ENCODE measurements at regions not wholly inside any gene's neighbourhood (a gene's known extent, or its start where the extent isn't known, plus 50 kb on each side); places are given as distances from the start of the nearest gene placed in this dataset.

DNA sequence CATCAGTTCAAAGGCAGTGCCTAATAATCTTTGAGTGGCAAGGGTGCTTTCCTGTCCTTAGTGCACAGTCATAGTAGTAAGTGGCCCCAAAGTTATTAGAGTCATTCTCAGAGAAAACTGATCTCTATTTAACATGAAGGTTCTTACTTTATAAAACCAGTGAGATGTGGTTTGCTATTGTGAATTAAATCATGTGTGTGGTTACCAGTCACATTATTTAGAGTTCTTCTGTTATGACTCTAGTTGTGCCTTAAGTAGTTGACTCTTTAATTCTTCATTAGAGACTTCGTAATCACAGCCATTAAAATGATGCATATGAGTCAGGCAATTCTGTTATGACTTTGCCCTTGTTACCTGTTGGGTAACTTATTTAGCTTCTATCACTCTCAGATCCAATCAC lies 1392.9 kb upstream of the ACVR2A start:
- intact Hi-C loops (cut with DNase I): no loop called here
- Histone ChIP-seq H3K4me1 (ENCODE audit: control insufficient read depth in 1 of 2, insufficient read depth in 2 of 2, low read length in 2 of 2) (no peaks in the 10 kb centered on the region), H3K36me3 (ENCODE audit: control insufficient read depth in 1 of 2, insufficient read depth in 2 of 2, low read length in 1 of 2) (no peaks in the 10 kb centered on the region), H3K27me3 (ENCODE audit: control insufficient read depth in 1 of 2, insufficient read depth in 2 of 2, low read length in 1 of 2) (no peaks in the 10 kb centered on the region), H3K4me3 (ENCODE audit: low read length in 2 of 2) (no peak overlapping the region), H3K27ac (ENCODE audit: low read depth in 1 of 2, low read length in 2 of 2) (no peak overlapping the region), H3K9me3 (ENCODE audit: control insufficient read depth, low read length) (no peaks in the 10 kb centered on the region)
- DNase-seq: no peak
- ATAC-seq (ENCODE audit: low FRiP score): no peak
- 89 to 96% methylated on average over 1 of the region's 1 CpG for WGBS, 2 donors

GRCh38 chr2:146450131-146450530 lies 1394.7 kb upstream of the ACVR2A start:
- 81 to 85% methylated on average over 2 of the region's 2 CpGs for WGBS, 2 donors

DNA sequence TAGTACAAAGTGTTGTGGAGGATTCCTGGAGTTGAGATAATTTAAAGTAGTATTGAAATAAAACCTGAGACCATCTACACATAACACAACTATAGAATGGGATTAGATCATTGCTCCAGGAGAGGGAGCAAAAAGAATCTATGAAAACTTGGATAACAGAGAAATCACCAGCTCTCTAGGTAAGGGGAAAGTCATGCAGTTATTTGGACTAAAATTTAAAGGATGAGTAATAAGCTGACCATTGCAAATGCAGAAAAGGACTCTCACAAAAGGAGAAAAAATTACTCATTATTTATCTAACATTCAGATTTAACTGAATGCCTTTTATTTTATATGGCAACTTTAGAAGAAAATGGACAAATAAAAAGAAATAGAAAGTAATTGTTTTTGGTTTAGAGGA lies 1399.8 kb upstream of the ACVR2A start:
- H3K4me1 ChIP-seq (ENCODE audit: control insufficient read depth in 1 of 2, insufficient read depth in 2 of 2, low read length in 2 of 2): no peaks in the 10 kb centered on the region
- DNase-seq (no peak), ATAC-seq (ENCODE audit: low FRiP score) (no peak)
- no peaks in the 10 kb centered on the region for H3K27me3 ChIP-seq (ENCODE audit: control insufficient read depth in 1 of 2, insufficient read depth in 2 of 2, low read length in 1 of 2)
- no peak overlapping the region for H3K27ac ChIP-seq (ENCODE audit: low read depth in 1 of 2, low read length in 2 of 2)
- no peaks in the 10 kb centered on the region for H3K9me3 ChIP-seq (ENCODE audit: control insufficient read depth, low read length)
- H3K4me3 ChIP-seq (ENCODE audit: low read length in 2 of 2): no peak overlapping the region
- intact Hi-C loops (cut with DNase I): no loop called here
- no peaks in the 10 kb centered on the region for H3K36me3 ChIP-seq (ENCODE audit: control insufficient read depth in 1 of 2, insufficient read depth in 2 of 2, low read length in 1 of 2)

More at GRCh38 chr2:146450131-146450530, 1394.7 kb upstream of the ACVR2A start:
- Histone ChIP-seq H3K9me3 (ENCODE audit: control insufficient read depth, low read length) (no peaks in the 10 kb centered on the region), H3K36me3 (ENCODE audit: control insufficient read depth in 1 of 2, insufficient read depth in 2 of 2, low read length in 1 of 2) (no peaks in the 10 kb centered on the region), H3K27ac (ENCODE audit: low read depth in 1 of 2, low read length in 2 of 2) (no peak overlapping the region), H3K4me1 (ENCODE audit: control insufficient read depth in 1 of 2, insufficient read depth in 2 of 2, low read length in 2 of 2) (no peaks in the 10 kb centered on the region), H3K27me3 (ENCODE audit: control insufficient read depth in 1 of 2, insufficient read depth in 2 of 2, low read length in 1 of 2) (no peaks in the 10 kb centered on the region), H3K4me3 (ENCODE audit: low read length in 2 of 2) (no peak overlapping the region)
- ATAC-seq (ENCODE audit: low FRiP score) (no peak), DNase-seq (no peak)
- intact Hi-C loops (cut with DNase I): no loop called here

- no peaks in the 10 kb centered on the region for H3K9me3 ChIP-seq (ENCODE audit: control insufficient read depth, low read length)
- H3K27me3 ChIP-seq (ENCODE audit: control insufficient read depth in 1 of 2, insufficient read depth in 2 of 2, low read length in 1 of 2): no peaks in the 10 kb centered on the region
- ATAC-seq (ENCODE audit: low FRiP score) (no peak), DNase-seq (no peak)
- intact Hi-C loops (cut with DNase I): no loop called here
- H3K4me3 ChIP-seq (ENCODE audit: low read length in 2 of 2): no peak overlapping the region
- H3K4me1 ChIP-seq (ENCODE audit: control insufficient read depth in 1 of 2, insufficient read depth in 2 of 2, low read length in 2 of 2): no peaks in the 10 kb centered on the region
- no peaks in the 10 kb centered on the region for H3K36me3 ChIP-seq (ENCODE audit: control insufficient read depth in 1 of 2, insufficient read depth in 2 of 2, low read length in 1 of 2)
- no peak overlapping the region for H3K27ac ChIP-seq (ENCODE audit: low read depth in 1 of 2, low read length in 2 of 2)
Measured at GRCh38 chr2:146444085-146444484, 1400.7 kb upstream of the ACVR2A start.

DNA sequence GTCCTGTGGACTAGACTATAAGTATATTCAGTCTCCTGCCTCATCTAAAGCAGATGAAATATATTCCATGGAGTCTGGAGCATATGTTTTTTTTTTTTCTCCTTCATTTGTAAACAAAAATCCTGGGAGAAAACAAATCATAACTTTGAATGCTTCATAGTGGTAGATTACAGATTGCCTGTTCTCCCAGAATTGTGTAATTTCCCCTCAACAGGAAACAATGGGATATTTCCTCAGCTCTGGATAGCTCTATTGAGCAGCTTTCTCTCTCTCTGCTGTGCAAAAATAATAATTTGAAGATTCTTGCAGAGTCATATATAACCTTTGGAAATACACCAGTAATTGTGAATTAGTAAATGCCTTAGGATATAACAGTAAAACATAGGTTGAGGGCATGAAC lies 1406.6 kb upstream of the ACVR2A start:
- Histone ChIP-seq H3K36me3 (ENCODE audit: control insufficient read depth in 1 of 2, insufficient read depth in 2 of 2, low read length in 1 of 2) (no peaks in the 10 kb centered on the region), H3K27ac (ENCODE audit: low read depth in 1 of 2, low read length in 2 of 2) (no peak overlapping the region), H3K4me3 (ENCODE audit: low read length in 2 of 2) (no peak overlapping the region), H3K27me3 (ENCODE audit: control insufficient read depth in 1 of 2, insufficient read depth in 2 of 2, low read length in 1 of 2) (no peaks in the 10 kb centered on the region), H3K4me1 (ENCODE audit: control insufficient read depth in 1 of 2, insufficient read depth in 2 of 2, low read length in 2 of 2) (no peaks in the 10 kb centered on the region), H3K9me3 (ENCODE audit: control insufficient read depth, low read length) (no peaks in the 10 kb centered on the region)
- no peak for ATAC-seq (ENCODE audit: low FRiP score)
- no peak for DNase-seq
- intact Hi-C loops (cut with DNase I): no loop called here

- H3K36me3 ChIP-seq (ENCODE audit: control insufficient read depth in 1 of 2, insufficient read depth in 2 of 2, low read length in 1 of 2): no peaks in the 10 kb centered on the region
- H3K27ac ChIP-seq (ENCODE audit: low read depth in 1 of 2, low read length in 2 of 2): no peak overlapping the region
- H3K4me3 ChIP-seq (ENCODE audit: low read length in 2 of 2): no peak overlapping the region
- H3K27me3 ChIP-seq (ENCODE audit: control insufficient read depth in 1 of 2, insufficient read depth in 2 of 2, low read length in 1 of 2): no peaks in the 10 kb centered on the region
- ATAC-seq (ENCODE audit: low FRiP score): no peak
- DNase-seq: no peak
- WGBS, 2 donors: 45 to 49% methylated on average over 2 of the region's 2 CpGs
- no peaks in the 10 kb centered on the region for H3K4me1 ChIP-seq (ENCODE audit: control insufficient read depth in 1 of 2, insufficient read depth in 2 of 2, low read length in 2 of 2)
- intact Hi-C loops (cut with DNase I): no loop called here
- no peaks in the 10 kb centered on the region for H3K9me3 ChIP-seq (ENCODE audit: control insufficient read depth, low read length)
Measured at GRCh38 chr2:146437712-146438111, 1407.1 kb upstream of the ACVR2A start.

GRCh38 chr2:146433116-146433875 lies 1411.5 kb upstream of the ACVR2A start:
- no peaks in the 10 kb centered on the region for H3K36me3 ChIP-seq (ENCODE audit: control insufficient read depth in 1 of 2, insufficient read depth in 2 of 2, low read length in 1 of 2)
- no peak overlapping the region for H3K27ac ChIP-seq (ENCODE audit: low read depth in 1 of 2, low read length in 2 of 2)
- no peaks in the 10 kb centered on the region for H3K4me1 ChIP-seq (ENCODE audit: control insufficient read depth in 1 of 2, insufficient read depth in 2 of 2, low read length in 2 of 2)
- H3K27me3 ChIP-seq (ENCODE audit: control insufficient read depth in 1 of 2, insufficient read depth in 2 of 2, low read length in 1 of 2): no peaks in the 10 kb centered on the region
- intact Hi-C loops (cut with DNase I): no loop called here
- 95% methylated on average over 8 of the region's 8 CpGs for WGBS, 2 donors
- H3K4me3 ChIP-seq (ENCODE audit: low read length in 2 of 2): no peak overlapping the region
- DNase-seq: no peak
- ATAC-seq (ENCODE audit: low FRiP score): no peak
- no peaks in the 10 kb centered on the region for H3K9me3 ChIP-seq (ENCODE audit: control insufficient read depth, low read length)

DNA sequence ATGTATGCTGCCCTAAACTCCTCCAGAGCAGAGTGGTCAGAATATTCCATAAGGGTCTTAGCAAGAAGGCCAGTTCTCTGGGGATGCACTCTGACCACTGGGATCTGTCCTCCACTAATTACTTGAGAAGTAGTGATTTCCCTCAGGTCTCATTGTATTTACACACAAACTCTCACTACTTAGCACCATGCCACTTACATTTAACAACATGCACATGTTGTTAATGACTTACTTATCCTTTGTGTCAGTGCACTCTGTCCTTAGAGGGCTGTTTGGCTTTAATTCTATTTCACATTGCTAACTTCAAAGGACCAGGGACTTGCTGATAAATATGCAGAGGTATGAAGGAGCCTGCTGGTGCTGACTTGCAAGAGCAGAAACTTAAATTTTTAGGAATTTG lies 1415.5 kb upstream of the ACVR2A start:
- DNase-seq: no peak
- ATAC-seq (ENCODE audit: low FRiP score): no peak
- Histone ChIP-seq H3K4me3 (ENCODE audit: low read length in 2 of 2) (no peak overlapping the region), H3K4me1 (ENCODE audit: control insufficient read depth in 1 of 2, insufficient read depth in 2 of 2, low read length in 2 of 2) (no peaks in the 10 kb centered on the region), H3K27ac (ENCODE audit: low read depth in 1 of 2, low read length in 2 of 2) (no peak overlapping the region), H3K36me3 (ENCODE audit: control insufficient read depth in 1 of 2, insufficient read depth in 2 of 2, low read length in 1 of 2) (no peaks in the 10 kb centered on the region), H3K9me3 (ENCODE audit: control insufficient read depth, low read length) (no peaks in the 10 kb centered on the region), H3K27me3 (ENCODE audit: control insufficient read depth in 1 of 2, insufficient read depth in 2 of 2, low read length in 1 of 2) (no peaks in the 10 kb centered on the region)
- intact Hi-C loops (cut with DNase I): no loop called here

GRCh38 chr2:146417942-146418341 lies 1426.9 kb upstream of the ACVR2A start:
- Histone ChIP-seq H3K27ac (ENCODE audit: low read depth in 1 of 2, low read length in 2 of 2) (no peak overlapping the region), H3K9me3 (ENCODE audit: control insufficient read depth, low read length) (no peaks in the 10 kb centered on the region), H3K4me3 (ENCODE audit: low read length in 2 of 2) (no peak overlapping the region), H3K4me1 (ENCODE audit: control insufficient read depth in 1 of 2, insufficient read depth in 2 of 2, low read length in 2 of 2) (no peaks in the 10 kb centered on the region), H3K27me3 (ENCODE audit: control insufficient read depth in 1 of 2, insufficient read depth in 2 of 2, low read length in 1 of 2) (no peaks in the 10 kb centered on the region), H3K36me3 (ENCODE audit: control insufficient read depth in 1 of 2, insufficient read depth in 2 of 2, low read length in 1 of 2) (no peaks in the 10 kb centered on the region)
- DNase-seq (no peak), ATAC-seq (ENCODE audit: low FRiP score) (no peak)
- intact Hi-C loops (cut with DNase I): no loop called here
- WGBS, 2 donors: 84 to 90% methylated on average over 2 of the region's 2 CpGs
